GM19452 (cell line): ENCODE measurements at regions not wholly inside any gene's neighbourhood (a gene's known extent, or its start where the extent isn't known, plus 50 kb on each side); places are given as distances from the start of the nearest gene placed in this dataset.

Source experiments
- ATAC-seq: cut with Tn5 transposase; IDR thresholded peaks from one replicate; pipeline ENCODE4 v1.9.1; 2021; ENCODE audit not compliant: unreplicated experiment

DNA sequence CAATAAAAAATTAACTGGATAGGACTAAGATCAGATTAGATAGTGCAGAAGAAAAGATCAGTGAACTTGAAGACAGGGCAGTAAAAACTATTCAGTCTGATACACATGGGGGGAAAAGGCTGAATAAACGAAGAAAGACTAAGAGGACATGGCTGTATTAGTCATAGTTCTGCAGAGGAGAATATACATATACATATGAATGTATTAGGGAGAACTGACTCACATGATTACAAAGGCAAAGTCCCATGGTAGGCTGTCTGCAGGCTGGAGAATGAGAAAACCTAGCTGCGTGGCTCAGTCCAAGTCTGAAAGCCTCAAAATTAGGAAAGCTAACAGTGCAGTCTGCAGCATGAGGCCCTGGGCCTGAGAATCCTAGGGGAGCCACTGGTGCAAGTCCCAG, 98.2 kb upstream of the GNAO1 start:
- ATAC-seq: no peak

DNA sequence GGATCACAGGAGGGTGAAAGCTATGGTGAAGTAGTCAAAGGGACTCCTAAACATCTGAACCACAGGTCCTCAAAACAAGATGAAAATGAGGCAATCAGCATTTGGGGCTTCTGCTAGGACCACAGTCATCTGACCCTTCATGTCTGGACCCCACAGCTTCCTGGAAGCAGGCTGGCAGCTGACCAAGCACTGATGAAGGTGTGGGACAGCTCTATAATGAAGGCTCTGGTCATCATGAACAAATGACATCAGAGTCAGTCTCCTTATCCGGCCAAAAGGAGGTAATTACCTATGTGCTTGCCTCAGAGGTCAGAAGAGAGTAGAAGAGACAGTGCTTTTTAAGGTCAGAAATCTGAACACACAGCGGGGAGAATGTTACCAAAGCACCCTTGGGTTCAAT, 101.2 kb upstream of the GNAO1 start:
- no peak for ATAC-seq

DNA sequence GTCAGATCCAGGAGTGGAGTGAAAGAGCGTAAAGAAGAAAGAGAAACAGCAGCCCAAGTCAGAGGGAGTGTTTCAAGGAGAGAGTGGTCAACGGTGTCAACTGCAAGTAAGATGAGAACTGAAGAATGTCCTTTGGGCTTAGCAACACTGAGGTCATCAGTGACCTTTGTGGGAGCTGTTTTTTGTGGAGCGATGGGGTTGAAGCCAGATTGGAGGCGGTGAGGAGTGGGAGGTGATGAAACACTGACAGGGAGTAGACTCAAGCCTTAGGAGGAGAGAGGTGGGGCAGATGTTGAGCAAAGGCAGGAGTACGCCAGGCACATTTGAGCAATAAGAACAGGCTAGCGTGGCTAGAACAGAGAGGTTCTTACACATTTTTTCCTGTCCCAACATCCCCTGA, 103.7 kb upstream of the GNAO1 start:
- ATAC-seq: no peak

- ATAC-seq: no peak
Measured at GRCh38 chr16:56081371-56081770, 109.9 kb upstream of the GNAO1 start.

DNA sequence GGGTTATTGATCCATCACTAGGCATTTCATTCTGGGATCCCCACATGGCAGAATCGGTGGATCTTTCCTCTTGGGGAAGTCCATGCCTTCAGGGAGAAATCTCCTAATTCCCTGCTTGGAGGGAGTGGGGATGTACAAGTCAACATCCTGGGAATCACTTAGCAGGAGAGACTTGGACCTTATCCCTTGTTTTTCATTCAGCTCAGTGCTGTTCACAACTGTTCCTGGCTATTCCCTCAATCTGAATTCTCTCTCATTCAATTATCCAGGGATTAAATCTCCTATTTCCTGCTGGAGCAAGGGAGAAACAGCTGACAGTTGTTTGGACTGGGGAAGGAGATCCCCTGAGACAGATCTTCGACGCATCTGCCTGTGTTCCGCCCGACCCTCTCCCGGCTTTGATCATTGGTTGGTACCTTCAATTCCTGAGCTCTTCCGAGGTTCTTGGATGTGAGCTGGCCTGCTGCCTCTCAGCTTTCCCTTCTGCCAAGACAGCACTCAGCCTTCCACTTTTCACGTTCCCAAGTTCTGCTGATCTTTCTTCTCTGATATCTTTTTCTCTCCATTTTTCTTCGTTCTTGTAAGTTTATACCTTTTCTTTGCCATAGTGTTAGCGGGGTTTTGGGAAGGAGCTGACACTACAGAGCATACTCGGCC, 115.4 kb upstream of the GNAO1 start:
- no peak for ATAC-seq

- ATAC-seq: no peak
Measured at GRCh38 chr16:56073508-56073907, 117.8 kb upstream of the GNAO1 start.

GRCh38 chr16:56072096-56072495, 119.2 kb upstream of the GNAO1 start:
- no peak for ATAC-seq

GRCh38 chr16:56068816-56069215, 122.5 kb upstream of the GNAO1 start:
- ATAC-seq: no peak

DNA sequence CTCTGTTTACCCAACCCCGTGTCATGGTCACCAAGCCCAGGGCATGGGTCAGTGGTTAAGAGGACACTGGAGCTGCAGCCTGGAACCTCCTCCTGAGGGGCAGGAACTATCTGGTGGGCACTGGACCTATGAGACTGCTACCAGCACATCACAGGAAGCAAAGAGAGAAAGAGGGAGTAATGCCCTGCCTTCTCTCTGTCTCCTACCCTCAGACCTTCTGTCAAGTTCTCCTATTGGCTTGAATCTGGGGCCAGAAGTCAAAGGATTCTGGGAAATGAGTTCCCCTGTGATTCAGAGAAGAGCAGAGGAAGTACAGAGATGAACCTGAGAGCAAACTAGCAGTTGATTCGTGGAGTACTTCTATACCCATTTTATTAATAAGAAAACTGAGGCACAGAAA, 123.0 kb upstream of the GNAO1 start:
- ATAC-seq: no peak

DNA sequence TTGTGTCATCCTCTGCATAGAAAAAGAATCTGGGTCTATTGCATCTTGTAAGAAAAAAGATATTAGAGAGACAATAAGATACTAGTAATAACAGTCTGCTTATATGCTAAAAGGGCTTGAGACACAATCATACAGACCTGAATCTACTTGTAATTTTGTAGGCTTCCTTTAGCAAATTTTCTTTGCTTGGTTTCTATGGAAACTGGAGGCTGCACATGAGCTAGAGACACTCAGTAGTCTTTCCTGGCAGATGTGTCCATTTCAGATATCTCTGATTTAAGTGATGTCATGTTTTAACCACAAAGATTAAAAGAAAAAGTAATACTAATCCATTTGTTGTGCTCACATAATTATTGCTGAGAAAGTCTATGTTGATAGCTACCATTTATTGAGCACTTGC, 123.9 kb upstream of the GNAO1 start:
- no peak for ATAC-seq

GRCh38 chr16:56066617-56067016, 124.7 kb upstream of the GNAO1 start:
- ATAC-seq: no peak

- ATAC-seq: no peak
Measured at GRCh38 chr16:56063111-56063510, 128.2 kb upstream of the GNAO1 start.

DNA sequence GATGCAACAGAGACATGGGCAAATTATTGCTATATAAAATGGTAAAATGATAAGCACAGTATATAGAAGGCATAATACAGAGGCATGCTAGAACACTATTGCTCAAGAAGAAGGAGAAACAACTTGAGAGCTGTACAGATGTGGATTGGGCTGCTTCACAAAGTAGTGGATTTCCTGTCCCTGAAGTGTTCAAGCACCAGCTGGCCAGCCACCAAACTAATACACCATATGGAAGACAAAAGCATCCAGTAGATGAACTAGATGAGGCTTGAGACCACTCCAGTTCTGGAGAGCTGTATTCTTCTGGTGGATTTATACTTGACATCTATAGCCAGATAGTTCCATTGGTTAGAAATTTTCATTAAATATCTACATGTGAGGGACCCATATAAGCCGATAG, 134.1 kb upstream of the GNAO1 start:
- no peak for ATAC-seq

DNA sequence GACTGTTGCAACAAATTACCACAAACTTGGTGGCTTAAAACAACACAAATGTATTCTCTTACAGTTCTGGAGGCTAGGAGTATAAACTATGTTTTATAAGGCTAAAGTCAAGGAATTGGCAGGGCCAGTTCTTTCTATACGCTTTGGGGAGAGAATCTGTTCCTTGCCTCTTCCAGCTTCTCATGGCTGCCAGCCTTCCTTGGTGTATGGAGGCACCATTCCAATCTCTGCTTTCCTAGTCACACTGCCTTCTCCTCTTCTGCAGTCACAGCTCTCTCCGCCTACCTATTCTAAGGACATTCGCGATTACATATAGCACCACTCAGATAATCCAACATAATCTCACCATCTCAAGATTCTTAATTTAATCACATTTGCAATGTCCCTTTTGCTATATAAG, 140.4 kb upstream of the GNAO1 start:
- no peak for ATAC-seq

- peak; percentile 90 for ATAC-seq
Measured at GRCh38 chr16:56048425-56049105, 142.7 kb upstream of the GNAO1 start.

DNA sequence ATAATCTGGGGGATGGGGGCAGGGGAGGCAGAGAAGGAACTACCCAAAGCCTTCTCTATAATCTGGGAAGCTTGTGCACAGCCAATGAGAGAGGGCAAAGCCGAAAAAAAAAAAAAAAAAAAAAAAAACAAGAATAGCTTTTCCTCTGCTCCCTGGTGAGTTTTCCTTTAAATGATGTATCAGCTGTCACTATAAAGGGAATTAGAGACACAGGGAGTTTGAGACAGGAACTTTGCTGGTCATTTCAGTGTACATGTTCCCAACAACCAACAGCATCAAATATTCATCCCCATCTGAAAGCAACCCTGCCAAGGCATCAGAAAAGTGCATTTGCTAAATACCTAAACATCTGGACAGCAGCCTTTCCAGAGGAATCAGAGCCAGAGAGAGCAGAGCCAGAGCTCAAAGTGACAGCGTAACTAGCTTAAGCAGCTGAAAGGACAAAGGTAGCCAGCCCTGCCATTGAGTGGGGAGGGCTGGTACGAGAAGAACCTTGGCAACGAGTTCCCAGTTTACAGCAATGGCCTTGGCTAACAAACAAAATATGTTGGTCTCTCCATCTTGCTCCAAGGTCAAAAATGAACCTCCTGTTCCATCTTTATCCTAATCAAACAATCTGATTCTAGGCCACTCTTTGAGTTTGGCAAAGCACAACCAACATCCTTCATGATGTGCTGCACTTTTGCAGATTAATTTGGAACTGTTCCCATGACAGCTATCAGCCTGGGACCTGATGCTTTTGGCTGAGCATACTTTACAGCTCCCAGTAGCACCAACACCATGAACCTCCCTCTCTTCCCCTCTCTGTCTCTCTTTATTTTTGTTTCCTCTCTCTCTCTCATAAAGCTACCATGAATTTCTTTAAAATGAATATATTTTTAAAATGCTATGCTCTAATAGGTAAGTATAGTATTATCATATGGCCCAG, 143.7 kb upstream of the GNAO1 start:
- ATAC-seq: no peak

DNA sequence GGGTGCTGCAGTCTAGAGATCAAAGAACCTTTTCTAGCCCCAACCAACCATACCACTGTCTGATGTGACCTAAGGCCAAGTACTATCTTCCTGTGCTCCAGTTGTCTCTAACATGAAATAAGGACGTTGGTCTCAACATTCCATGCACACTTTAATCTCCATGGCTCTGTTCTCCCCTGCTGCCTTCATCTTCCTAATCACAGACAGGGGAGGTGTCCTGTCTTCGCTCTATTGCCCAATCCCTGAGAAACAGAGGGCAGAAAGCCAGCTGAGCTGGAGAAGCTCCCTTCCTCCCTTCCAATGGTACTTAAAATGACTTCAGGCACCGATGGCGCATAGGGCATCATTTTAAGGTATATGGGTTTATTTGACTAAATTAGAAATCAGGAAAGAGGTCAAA, 148.9 kb upstream of the GNAO1 start:
- no peak for ATAC-seq

GRCh38 chr16:56041556-56042140, 149.6 kb upstream of the GNAO1 start:
- ATAC-seq: no peak

DNA sequence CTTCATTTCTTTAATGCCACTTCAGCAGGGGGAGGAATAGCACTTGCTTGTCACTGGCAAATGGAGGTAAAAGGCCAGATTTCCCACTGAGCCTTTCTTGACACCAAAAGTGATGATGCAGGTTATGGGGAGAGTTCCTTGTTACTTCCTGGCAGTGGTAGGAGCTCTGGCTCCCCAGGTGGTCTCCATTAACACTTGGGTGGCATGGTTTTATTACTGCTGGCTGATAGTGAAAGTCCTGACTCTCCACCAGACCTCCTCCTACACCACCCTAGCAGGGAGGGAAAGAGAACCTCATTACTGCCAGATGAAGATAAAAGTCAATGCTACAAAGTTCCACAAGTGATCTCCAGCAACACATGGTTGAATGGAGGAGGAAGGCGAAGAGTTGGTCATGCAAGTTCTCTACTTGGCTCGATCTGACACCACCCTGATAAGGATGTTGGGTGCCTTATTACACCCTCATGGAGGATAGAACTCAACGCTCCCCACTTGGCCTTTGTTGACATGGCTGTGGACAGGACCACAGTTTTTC, 152.7 kb upstream of the GNAO1 start:
- ATAC-seq: no peak

- ATAC-seq: no peak
Measured at GRCh38 chr16:56032072-56032471, 156.9 kb upstream of the CES5A start.

GRCh38 chr16:56029026-56029425, 153.9 kb upstream of the CES5A start:
- no peak for ATAC-seq
